GM06990 (cell line): ENCODE measurements at regions not wholly inside any gene's neighbourhood (a gene's known extent, or its start where the extent isn't known, plus 50 kb on each side); places are given as distances from the start of the nearest gene placed in this dataset.

Experiments
- DNase-seq: peaks from one replicate; pipeline ENCODE4 v3.0.0-alpha.2; 2011; ENCODE audit not compliant: insufficient read length; ENCODE audit errors: extremely low read depth
- H3K27me3 ChIP-seq: replicated peaks from 2 replicates; pipeline ENCODE4 v1.6.0; 2011; ENCODE audit warnings: low read length; ENCODE audit not compliant: control insufficient read depth, insufficient read depth
- H3K36me3 ChIP-seq: 2 replicates; pipeline ENCODE4 v1.5.1; 2011; ENCODE audit warnings: low read length; ENCODE audit not compliant: control insufficient read depth, insufficient read depth
- H3K4me3 ChIP-seq: replicated peaks from 2 replicates; pipeline ENCODE4 v1.5.1; 2011; ENCODE audit warnings: low read depth, mild to moderate bottlenecking, control low read depth, low read length
- CTCF ChIP-seq: IDR thresholded peaks from 2 replicates; pipeline ENCODE4 v1.5.1; 2011; ENCODE audit warnings: low read length, control low read depth, mild to moderate bottlenecking, inconsistent platforms; ENCODE audit not compliant: insufficient read depth, poor library complexity, severe bottlenecking

- DNase-seq, result no peak
Observed at GRCh38 chr2:17296686-17297085, 221.6 kb downstream of the RAD51AP2 start.

DNA sequence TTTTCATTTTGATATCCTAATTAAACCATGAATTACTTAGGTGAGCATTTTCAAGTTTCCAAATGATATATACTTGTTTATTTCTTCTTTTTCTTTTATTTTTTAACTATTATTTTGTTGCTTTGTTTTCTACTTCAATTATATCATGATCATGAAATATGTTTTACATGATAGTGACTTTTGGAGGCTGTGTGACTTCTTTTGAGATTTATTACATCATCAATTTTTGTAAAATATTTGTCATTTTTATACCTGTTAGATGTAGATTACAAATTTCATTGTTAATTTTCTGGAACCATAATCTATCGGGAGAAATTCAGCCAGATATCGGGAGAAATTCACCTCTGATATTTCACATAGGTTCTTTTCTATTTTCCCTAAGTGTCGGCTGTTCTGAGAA lies 228.6 kb downstream of the RAD51AP2 start:
- TF ChIP-seq CTCF, result no peak
- DNase-seq, result no peak
- Histone ChIP-seq H3K4me3 (no peak overlapping the region), H3K36me3 (no peaks in the 10 kb centered on the region), H3K27me3 (no peaks in the 10 kb centered on the region)

More at GRCh38 chr2:17296686-17297085, 221.6 kb downstream of the RAD51AP2 start:
- Histone ChIP-seq H3K4me3 (no peak overlapping the region), H3K27me3 (no peaks in the 10 kb centered on the region), H3K36me3 (no peaks in the 10 kb centered on the region)
- TF ChIP-seq CTCF, result no peak

DNA sequence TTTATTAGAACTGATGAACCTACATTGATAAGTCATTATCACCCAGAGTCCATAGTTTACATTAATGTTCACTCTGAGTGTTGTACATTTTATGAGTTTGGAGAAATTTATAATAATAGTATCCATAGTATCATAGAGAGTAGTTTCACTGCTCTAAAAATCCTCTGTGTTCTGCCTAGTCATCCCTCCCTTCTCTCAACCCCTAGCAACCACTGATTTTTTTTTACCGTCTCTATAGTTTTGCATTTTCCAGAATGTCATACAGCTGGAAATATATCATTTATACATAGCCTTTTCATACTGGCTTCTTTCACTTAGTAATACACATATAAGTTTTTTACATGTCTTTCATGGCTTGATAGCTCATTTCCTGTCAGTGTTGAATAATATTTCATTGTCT lies 231.1 kb downstream of the RAD51AP2 start:
- Histone ChIP-seq H3K36me3 (no peaks in the 10 kb centered on the region), H3K4me3 (no peak overlapping the region), H3K27me3 (no peaks in the 10 kb centered on the region)
- no peak for TF ChIP-seq CTCF
- no peak for DNase-seq

DNA sequence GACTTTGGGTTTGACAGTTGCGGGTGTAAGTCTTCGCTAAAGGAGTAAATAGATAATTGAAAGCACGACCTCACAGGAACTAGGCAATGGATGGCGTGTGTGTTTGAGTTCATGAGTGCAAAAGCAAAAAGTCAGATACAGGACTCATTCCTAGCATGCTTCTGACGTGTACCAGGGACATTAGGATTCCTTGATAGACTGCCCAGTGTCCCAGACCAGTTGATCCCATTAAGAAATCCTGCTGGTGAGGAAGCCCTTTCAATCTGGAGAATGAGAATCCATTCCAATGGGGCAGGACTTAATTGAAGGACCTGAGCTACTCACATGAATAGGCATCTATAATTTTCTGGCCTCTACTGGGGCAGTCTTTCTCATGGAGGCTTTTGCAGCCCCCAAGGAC lies 235.4 kb downstream of the RAD51AP2 start:
- H3K36me3 ChIP-seq, result no peaks in the 10 kb centered on the region
- no peak for TF ChIP-seq CTCF
- no peaks in the 10 kb centered on the region for H3K27me3 ChIP-seq
- no peak overlapping the region for H3K4me3 ChIP-seq
- DNase-seq, result no peak

- H3K4me3 ChIP-seq, result no peak overlapping the region
- no peaks in the 10 kb centered on the region for H3K27me3 ChIP-seq
- TF ChIP-seq CTCF, result no peak
- H3K36me3 ChIP-seq, result no peaks in the 10 kb centered on the region
- DNase-seq, result no peak
Observed at GRCh38 chr2:17282245-17282644, 236.0 kb downstream of the RAD51AP2 start.

- H3K27me3 ChIP-seq, result no peaks in the 10 kb centered on the region
- TF ChIP-seq CTCF, result no peak
- H3K36me3 ChIP-seq, result no peaks in the 10 kb centered on the region
- no peak for DNase-seq
- no peak overlapping the region for H3K4me3 ChIP-seq
Observed at GRCh38 chr2:17276220-17276619, 242.0 kb downstream of the RAD51AP2 start.
